T-cell (primary cell): ENCODE measurements at regions not wholly inside any gene's neighbourhood (a gene's known extent, or its start where the extent isn't known, plus 50 kb on each side); places are given as distances from the start of the nearest gene placed in this dataset.
"Not testable (repeated sequence)": the region's sequence is repeated elsewhere in the genome, so short reads cannot be mapped to it uniquely, and the experiment has no call there.

ENCODE experiments used
- ATAC-seq, 4 experiments: fragments of 200-7000 bp in 3 of 4; fragments of 150-1000 bp in 1 of 4; cut with Tn5 transposase; replicated peaks in 1 of 4; 1 replicate in 3 of 4; 2 replicates in 1 of 4; pipeline ENCODE4 v1.10.0; 2021; ENCODE audit warnings: moderate library complexity in 3 of 4, mild to moderate bottlenecking in 2 of 4, moderate number of reproducible peaks in 1 of 4
- CTCF ChIA-PET, 2 donors: fragments of 300-600 bp; sonication (Branson Sonifier 250); formaldehyde crosslinking; loops; one replicate each; lab custom pipeline; 2022; ENCODE audit warnings: antibody characterized with exemption in 2 of 2; lab: Charles Lee
- POLR2A ChIA-PET, 2 donors: fragments of 300-600 bp; sonication (Branson Sonifier 250); formaldehyde crosslinking; loops; one replicate each; lab custom pipeline; 2022; ENCODE audit warnings: antibody characterized with exemption in 2 of 2; lab: Charles Lee
- DNase-seq, 35 experiments: peaks; one replicate each; pipeline versions ENCODE4 v3.0.0 to v3.0.0-alpha.2; 2013 to 2023
- H3K27ac ChIP-seq: one replicate; pipeline ENCODE4 v1.5.1; 2013; ENCODE audit warnings: low read length
- H3K27me3 ChIP-seq, 2 experiments: replicated peaks in 1 of 2; 1 replicate in 1 of 2; 2 replicates in 1 of 2; pipeline versions ENCODE4 v1.6.1 to v1.7.0; 2013; ENCODE audit warnings: low read length in 1 of 2, mixed read lengths in 1 of 2; ENCODE audit not compliant: control insufficient read depth in 2 of 2, insufficient read depth in 2 of 2; ENCODE audit errors: extremely low read depth in 1 of 2
- H3K36me3 ChIP-seq, 2 donors: 1 replicate in 1 of 2; 2 replicates in 1 of 2; pipeline versions ENCODE4 v1.6.1 to v1.7.0; 2013; ENCODE audit warnings: low read length in 1 of 2; ENCODE audit not compliant: control insufficient read depth in 2 of 2, insufficient read depth in 1 of 2; ENCODE audit errors: extremely low read depth in 1 of 2
- H3K4me1 ChIP-seq, 2 experiments: 1 replicate in 1 of 2; 2 replicates in 1 of 2; pipeline versions ENCODE4 v1.6.1 to v1.7.0; 2013; ENCODE audit warnings: low read length in 2 of 2, mixed read lengths in 1 of 2; ENCODE audit not compliant: insufficient read depth in 2 of 2, control insufficient read depth in 1 of 2; ENCODE audit errors: extremely low read depth in 1 of 2
- H3K4me3 ChIP-seq, 2 donors: 1 replicate in 1 of 2; 2 replicates in 1 of 2; pipeline versions ENCODE4 v1.5.1 to v1.7.0; 2013; ENCODE audit warnings: mild to moderate bottlenecking in 2 of 2, low read length in 1 of 2, moderate library complexity in 1 of 2; ENCODE audit not compliant: control insufficient read depth in 1 of 2; ENCODE audit errors: extremely low read depth in 1 of 2
- H3K9me3 ChIP-seq: 2 replicates; pipeline ENCODE4 v1.7.0; 2013
- H3K27ac Mint-ChIP-seq, 2 donors: one replicate each; pipeline ENCODE4 v1.8.0; 2020 to 2021; ENCODE audit warnings: mild to moderate bottlenecking in 2 of 2, mixed read lengths in 2 of 2
- H3K27me3 Mint-ChIP-seq, 2 donors: one replicate each; pipeline ENCODE4 v1.8.0; 2021 to 2022; ENCODE audit warnings: mixed read lengths in 2 of 2
- H3K36me3 Mint-ChIP-seq: one replicate; pipeline ENCODE4 v1.8.0; 2021; ENCODE audit warnings: mixed read lengths
- H3K4me1 Mint-ChIP-seq, 3 donors: one replicate each; pipeline ENCODE4 v1.8.0; 2020 to 2022; ENCODE audit warnings: mixed read lengths in 3 of 3, mild to moderate bottlenecking in 1 of 3
- H3K4me3 Mint-ChIP-seq, 3 donors: one replicate each; pipeline ENCODE4 v1.8.0; 2020 to 2022; ENCODE audit warnings: mild to moderate bottlenecking in 3 of 3, mixed read lengths in 3 of 3, moderate library complexity in 3 of 3
- H3K9me3 Mint-ChIP-seq, 3 donors: one replicate each; pipeline ENCODE4 v1.8.0; 2020 to 2022; ENCODE audit warnings: mixed read lengths in 3 of 3
- WGBS: methylation state at CpG from one replicate; pipeline ENCODE4 v1.1.5; 2013; ENCODE audit warnings: missing lambda C conversion rate; ENCODE audit not compliant: insufficient coverage; 5-methylcytosine and 5-hydroxymethylcytosine counted together

- ATAC-seq, H3K4me1 ChIP-seq, H3K27me3 Mint-ChIP-seq, H3K36me3 ChIP-seq, H3K27ac ChIP-seq, DNase-seq, H3K9me3 Mint-ChIP-seq, H3K27ac Mint-ChIP-seq, H3K9me3 ChIP-seq, H3K27me3 ChIP-seq, H3K36me3 Mint-ChIP-seq, H3K4me3 ChIP-seq, POLR2A ChIA-PET, H3K4me3 Mint-ChIP-seq, H3K4me1 Mint-ChIP-seq, CTCF ChIA-PET: not testable (repeated sequence)
- WGBS = no CpG with 5 or more reads among the region's 33 CpGs
Observed at GRCh38 chrX:115840729-115841409, 279.9 kb downstream of the PLS3 start.

GRCh38 chrX:115850986-115851385, 290.0 kb downstream of the PLS3 start:
- H3K27me3 Mint-ChIP-seq, ATAC-seq, H3K27ac ChIP-seq, H3K4me3 ChIP-seq, H3K4me1 ChIP-seq, H3K4me1 Mint-ChIP-seq, H3K9me3 Mint-ChIP-seq, H3K4me3 Mint-ChIP-seq, H3K36me3 Mint-ChIP-seq, H3K9me3 ChIP-seq, CTCF ChIA-PET, H3K27me3 ChIP-seq, H3K36me3 ChIP-seq, POLR2A ChIA-PET, H3K27ac Mint-ChIP-seq: not testable (repeated sequence)
- WGBS = no CpG with 5 or more reads among the region's 23 CpGs
- peak in 1 of 35 experiments; percentile 6 for DNase-seq

GRCh38 chrX:115853260-115853659, 292.3 kb downstream of the PLS3 start:
- H3K4me1 ChIP-seq, H3K36me3 ChIP-seq, ATAC-seq, H3K27me3 ChIP-seq, CTCF ChIA-PET, H3K27ac ChIP-seq, POLR2A ChIA-PET, H3K9me3 ChIP-seq, H3K4me3 ChIP-seq, H3K4me1 Mint-ChIP-seq, H3K36me3 Mint-ChIP-seq, H3K4me3 Mint-ChIP-seq, H3K27ac Mint-ChIP-seq, H3K27me3 Mint-ChIP-seq, H3K9me3 Mint-ChIP-seq: not testable (repeated sequence)
- WGBS = no CpG with 5 or more reads among the region's 32 CpGs
- DNase-seq = peak in 1 of 35 experiments; percentile 5

GRCh38 chrX:115881170-115881569, 289.4 kb upstream of the AGTR2 start:
- H3K27ac ChIP-seq, POLR2A ChIA-PET, DNase-seq, H3K4me1 ChIP-seq, H3K36me3 Mint-ChIP-seq, CTCF ChIA-PET, ATAC-seq, H3K4me1 Mint-ChIP-seq, H3K4me3 Mint-ChIP-seq, H3K27me3 Mint-ChIP-seq, H3K9me3 ChIP-seq, H3K4me3 ChIP-seq, H3K27me3 ChIP-seq, H3K36me3 ChIP-seq, H3K9me3 Mint-ChIP-seq, H3K27ac Mint-ChIP-seq: not testable (repeated sequence)
- no CpG with 5 or more reads among the region's 15 CpGs for whole genome bisulfite sequencing

- H3K4me1 ChIP-seq, H3K27me3 Mint-ChIP-seq, CTCF ChIA-PET: not testable (repeated sequence)
Observed at GRCh38 chrX:115884121-115884520, 286.4 kb upstream of the AGTR2 start.

GRCh38 chrX:115888041-115888440, 282.5 kb upstream of the AGTR2 start:
- peak overlapping the region in 1 of 3 donors; percentile 85 for H3K4me3 Mint-ChIP-seq
- WGBS = 98% methylated on average over 6 of the region's 29 CpGs
- H3K9me3 Mint-ChIP-seq, H3K27ac ChIP-seq, CTCF ChIA-PET, H3K27me3 ChIP-seq, H3K4me1 ChIP-seq, ATAC-seq, POLR2A ChIA-PET, H3K27me3 Mint-ChIP-seq, H3K4me3 ChIP-seq, H3K9me3 ChIP-seq, H3K4me1 Mint-ChIP-seq, H3K36me3 Mint-ChIP-seq, H3K36me3 ChIP-seq: not testable (repeated sequence)
- H3K27ac Mint-ChIP-seq = peak overlapping the region in 1 of 2 donors; percentile 87
- DNase-seq = peak in 11 of 35 experiments; percentile 20 to 91 (median 61)

More at GRCh38 chrX:115884121-115884520, 286.4 kb upstream of the AGTR2 start:
- H3K27ac ChIP-seq, DNase-seq, H3K4me3 ChIP-seq, H3K27ac Mint-ChIP-seq, H3K36me3 Mint-ChIP-seq, H3K9me3 ChIP-seq, H3K9me3 Mint-ChIP-seq, H3K4me3 Mint-ChIP-seq, H3K27me3 ChIP-seq, H3K4me1 Mint-ChIP-seq, POLR2A ChIA-PET, ATAC-seq, H3K36me3 ChIP-seq: not testable (repeated sequence)
- WGBS = no CpG with 5 or more reads among the region's 13 CpGs

GRCh38 chrX:115888519-115888918, 282.0 kb upstream of the AGTR2 start:
- H3K27me3 ChIP-seq, H3K9me3 Mint-ChIP-seq, H3K9me3 ChIP-seq, ATAC-seq, H3K4me3 Mint-ChIP-seq, H3K36me3 Mint-ChIP-seq, H3K27ac ChIP-seq, H3K4me1 ChIP-seq, H3K4me1 Mint-ChIP-seq, H3K27ac Mint-ChIP-seq, POLR2A ChIA-PET, DNase-seq, CTCF ChIA-PET, H3K27me3 Mint-ChIP-seq, H3K36me3 ChIP-seq, H3K4me3 ChIP-seq: not testable (repeated sequence)
- WGBS = no CpG with 5 or more reads among the region's 39 CpGs
